HG03457 (cell line): ENCODE measurements at regions not wholly inside any gene's neighbourhood (a gene's known extent, or its start where the extent isn't known, plus 50 kb on each side); places are given as distances from the start of the nearest gene placed in this dataset.

Experiments used
- ATAC-seq: cut with Tn5 transposase; IDR thresholded peaks from one replicate; pipeline ENCODE4 v1.9.1; 2021; ENCODE audit warnings: moderate number of reproducible peaks; ENCODE audit not compliant: unreplicated experiment

GRCh38 chr6:104126315-104127005, 733.3 kb downstream of the HACE1 start:
- ATAC-seq: no peak

GRCh38 chr6:104123227-104123626, 736.5 kb downstream of the HACE1 start:
- ATAC-seq: no peak

GRCh38 chr6:104118274-104118673, 741.4 kb downstream of the HACE1 start:
- no peak for ATAC-seq

- no peak for ATAC-seq
Observed at GRCh38 chr6:104109806-104110205, 749.9 kb downstream of the HACE1 start.

- ATAC-seq: no peak
Observed at GRCh38 chr6:104108634-104109033, 751.1 kb downstream of the HACE1 start.

GRCh38 chr6:104095661-104096416, 763.9 kb downstream of the HACE1 start:
- ATAC-seq: no peak

- no peak for ATAC-seq
Observed at GRCh38 chr6:104087765-104088164, 772.0 kb downstream of the HACE1 start.

- no peak for ATAC-seq
Observed at GRCh38 chr6:104068281-104068680, 791.4 kb downstream of the HACE1 start.

GRCh38 chr6:104064876-104065275, 794.8 kb downstream of the HACE1 start:
- no peak for ATAC-seq

- no peak for ATAC-seq
Observed at GRCh38 chr6:104050455-104050854, 809.3 kb downstream of the HACE1 start.

- ATAC-seq: no peak
Observed at GRCh38 chr6:104046426-104046825, 813.3 kb downstream of the HACE1 start.

GRCh38 chr6:104031346-104031745, 828.4 kb downstream of the HACE1 start:
- ATAC-seq: no peak

GRCh38 chr6:104022126-104022525, 837.6 kb downstream of the HACE1 start:
- no peak for ATAC-seq

- ATAC-seq: no peak
Observed at GRCh38 chr6:104019075-104019753, 840.5 kb downstream of the HACE1 start.

- ATAC-seq: no peak
Observed at GRCh38 chr6:104017410-104018381, 842.0 kb downstream of the HACE1 start.

GRCh38 chr6:104014163-104014959, 845.4 kb downstream of the HACE1 start:
- ATAC-seq: no peak

GRCh38 chr6:104013312-104013971, 846.3 kb downstream of the HACE1 start:
- ATAC-seq: no peak

- ATAC-seq: no peak
Observed at GRCh38 chr6:104010897-104011296, 848.8 kb downstream of the HACE1 start.

GRCh38 chr6:104003803-104004516, 855.8 kb downstream of the HACE1 start:
- no peak for ATAC-seq
